ENCODE measurements at regions not wholly inside any gene's neighbourhood (a gene's known extent, or its start where the extent isn't known, plus 50 kb on each side); places are given as distances from the start of the nearest gene placed in this dataset.

GRCh38 chr2:181805228-181806038, 86.1 kb upstream of the ITPRID2 start:
- TF ChIP-seq CTCF (conservative IDR thresholded peaks at IDR 0.05; ENCODE audit: low read length), result no peak
- TF ChIP-seq EZH2phosphoT487 (IDR thresholded peaks at IDR 0.05; ENCODE audit: borderline replicate concordance, low read depth, low read length), result no peak

Data from OCI-LY7 (cell line).